GM10248 (cell line): ENCODE measurements at regions not wholly inside any gene's neighbourhood (a gene's known extent, or its start where the extent isn't known, plus 50 kb on each side); places are given as distances from the start of the nearest gene placed in this dataset.

Source experiments
- CTCF ChIA-PET: fragments of 300-600 bp; sonication (Branson Sonifier 250); formaldehyde crosslinking; extraction: SDS; loops from one replicate; lab custom pipeline; 2021; ENCODE audit warnings: antibody characterized with exemption; lab: Yijun Ruan, JAX
- POLR2A ChIA-PET: fragments of 350-650 bp; sonication (Branson Sonifier 250); formaldehyde crosslinking; extraction: SDS; loops from one replicate; lab custom pipeline; 2020; ENCODE audit warnings: antibody characterized with exemption; lab: Yijun Ruan, JAX
- DNase-seq: peaks from one replicate; pipeline ENCODE4 v3.0.0; 2012; ENCODE audit errors: extremely low spot score
- TF ChIP-seq, protein P1 (sequence below): IDR thresholded peaks from 2 replicates; pipeline ENCODE4 v1.5.1; 2012; ENCODE audit warnings: mild to moderate bottlenecking, low read depth; ENCODE audit errors: extremely low read depth, missing control alignments, control extremely low read depth

DNA sequence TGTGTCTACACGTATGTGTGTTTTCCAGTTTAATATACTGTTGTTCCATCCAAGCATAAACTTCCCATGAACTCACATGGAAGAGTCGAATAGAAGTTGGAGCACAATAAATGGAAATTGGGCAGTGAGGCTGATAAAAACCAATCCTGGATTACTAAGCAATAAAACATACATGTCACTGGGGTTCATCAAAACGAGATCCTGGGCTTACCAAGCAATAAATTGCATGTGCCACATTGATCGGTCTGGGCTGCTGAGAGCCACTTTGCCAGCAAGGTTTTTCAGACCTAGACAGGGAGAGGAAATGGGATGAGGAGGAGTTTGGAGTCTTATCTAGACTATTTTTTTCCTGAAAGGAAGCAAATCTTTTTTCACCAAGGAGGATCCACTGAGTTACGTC is 322.3 kb upstream of the C16orf82 start:
- no peak for DNase-seq
- TF ChIP-seq, protein P1, sequence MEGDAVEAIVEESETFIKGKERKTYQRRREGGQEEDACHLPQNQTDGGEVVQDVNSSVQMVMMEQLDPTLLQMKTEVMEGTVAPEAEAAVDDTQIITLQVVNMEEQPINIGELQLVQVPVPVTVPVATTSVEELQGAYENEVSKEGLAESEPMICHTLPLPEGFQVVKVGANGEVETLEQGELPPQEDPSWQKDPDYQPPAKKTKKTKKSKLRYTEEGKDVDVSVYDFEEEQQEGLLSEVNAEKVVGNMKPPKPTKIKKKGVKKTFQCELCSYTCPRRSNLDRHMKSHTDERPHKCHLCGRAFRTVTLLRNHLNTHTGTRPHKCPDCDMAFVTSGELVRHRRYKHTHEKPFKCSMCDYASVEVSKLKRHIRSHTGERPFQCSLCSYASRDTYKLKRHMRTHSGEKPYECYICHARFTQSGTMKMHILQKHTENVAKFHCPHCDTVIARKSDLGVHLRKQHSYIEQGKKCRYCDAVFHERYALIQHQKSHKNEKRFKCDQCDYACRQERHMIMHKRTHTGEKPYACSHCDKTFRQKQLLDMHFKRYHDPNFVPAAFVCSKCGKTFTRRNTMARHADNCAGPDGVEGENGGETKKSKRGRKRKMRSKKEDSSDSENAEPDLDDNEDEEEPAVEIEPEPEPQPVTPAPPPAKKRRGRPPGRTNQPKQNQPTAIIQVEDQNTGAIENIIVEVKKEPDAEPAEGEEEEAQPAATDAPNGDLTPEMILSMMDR = no peak
- ChIA-PET POLR2A (no interaction called here), CTCF (no interaction called here)

DNA sequence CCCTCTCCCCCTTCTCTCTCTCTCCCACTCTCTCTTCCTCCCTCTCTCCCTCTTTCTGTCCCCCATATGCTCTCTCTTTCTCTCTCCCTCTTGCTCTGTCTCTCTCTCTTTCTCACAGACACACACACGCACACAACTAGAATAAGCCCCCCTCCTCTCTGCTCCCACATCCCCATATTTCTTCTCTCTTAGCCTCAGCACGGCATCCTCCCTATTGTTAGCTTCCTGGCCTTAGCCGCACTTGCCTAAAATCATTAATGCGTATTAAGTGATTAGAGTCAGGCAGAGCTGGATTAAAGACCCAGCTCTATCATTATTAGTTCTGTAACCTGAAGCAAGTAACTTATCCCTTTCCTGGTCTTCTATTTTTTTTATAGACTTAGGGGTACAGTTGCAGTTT is 319.0 kb upstream of the C16orf82 start:
- TF ChIP-seq, protein P1 = no peak
- POLR2A ChIA-PET = no interaction called here
- DNase-seq = no peak
- CTCF ChIA-PET = no interaction called here

DNA sequence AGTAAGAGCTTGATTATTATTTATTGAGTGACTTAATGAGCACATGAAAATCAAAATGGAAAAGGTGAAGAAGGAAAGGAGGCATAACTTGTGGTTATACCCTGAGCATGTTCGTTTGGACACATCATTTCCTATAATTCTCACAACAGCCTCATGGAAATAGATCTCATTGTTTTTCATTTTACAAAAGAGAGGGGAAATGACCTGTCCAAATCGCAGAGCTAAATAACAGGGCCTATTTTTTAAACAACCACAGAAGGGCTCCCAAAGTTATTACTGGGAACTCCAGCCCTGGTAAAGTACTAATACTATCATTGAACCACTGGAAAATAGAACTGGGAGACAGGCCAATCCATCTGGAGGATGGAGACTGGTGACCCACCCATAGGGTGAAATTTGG is 317.7 kb upstream of the C16orf82 start:
- no peak for DNase-seq
- TF ChIP-seq, protein P1 = no peak
- CTCF ChIA-PET = no interaction called here
- POLR2A ChIA-PET = no interaction called here

DNA sequence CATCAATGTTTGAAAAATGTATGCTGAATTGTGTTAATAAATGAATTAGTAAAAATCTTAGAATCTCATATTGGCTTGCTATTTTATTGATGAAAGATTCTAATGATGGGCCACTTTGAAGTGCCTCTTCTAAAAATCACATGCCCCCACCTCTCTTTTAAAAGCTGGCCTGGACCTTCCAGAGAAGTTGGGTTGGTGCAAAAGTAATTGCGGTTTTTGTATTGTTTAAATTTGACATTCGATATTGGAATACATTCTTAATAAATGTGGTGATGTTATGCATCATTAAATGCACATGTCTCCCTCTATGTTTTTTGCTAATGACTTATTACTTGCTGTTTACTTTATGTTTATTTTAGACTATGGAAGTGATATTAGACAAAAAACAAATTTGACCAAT is 314.6 kb upstream of the C16orf82 start:
- DNase-seq = no peak
- ChIA-PET POLR2A (no interaction called here), CTCF (interaction anchor here (1.7 kb wide), 1 partner anchor 10 kb away, joined by 4 read pairs; no protein-coding TSS in a partner anchor)
- TF ChIP-seq, protein P1 = no peak

DNA sequence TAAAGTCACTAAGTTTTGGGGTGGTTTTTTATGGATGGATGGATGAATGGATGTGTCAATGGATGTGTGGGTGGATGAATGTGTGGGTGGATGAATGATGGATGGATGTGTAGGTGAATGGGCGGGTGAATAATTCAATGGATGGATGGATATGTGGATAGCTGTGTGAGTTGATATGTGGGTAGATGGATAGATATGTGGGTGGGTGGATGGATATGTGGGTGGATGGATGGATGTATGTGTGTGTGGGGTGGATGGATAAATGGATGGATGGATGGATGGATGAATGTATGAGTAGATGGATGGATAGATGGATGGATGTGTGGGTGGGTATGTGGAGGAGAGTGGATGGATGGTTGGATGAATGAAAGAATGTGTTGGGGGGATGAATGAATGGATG is 310.1 kb upstream of the C16orf82 start:
- no peak for DNase-seq
- ChIA-PET CTCF (interaction anchor here (0.9 kb wide), 1 partner anchor 15 kb away, joined by 3 read pairs; no protein-coding TSS in a partner anchor), POLR2A (no interaction called here)
- TF ChIP-seq, protein P1 = no peak

DNA sequence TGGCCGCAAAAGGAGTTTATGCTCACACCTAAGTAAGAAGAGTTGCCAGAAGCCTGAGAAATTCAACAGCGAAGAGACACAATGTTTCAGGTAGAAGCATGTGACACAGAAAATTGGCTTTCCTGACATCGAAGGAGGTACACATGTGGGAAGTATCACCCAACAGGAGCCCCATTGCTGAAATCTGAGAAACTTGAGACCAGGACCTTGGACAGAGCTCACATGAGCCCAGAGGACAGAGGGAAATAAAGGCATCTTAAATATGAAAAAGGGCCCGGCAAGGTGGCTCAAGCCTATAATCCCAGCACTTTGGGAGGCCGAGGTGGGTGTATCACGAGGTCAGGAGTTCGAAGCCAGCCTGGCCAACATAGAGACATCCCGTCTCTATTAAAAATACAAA is 304.1 kb upstream of the C16orf82 start:
- ChIA-PET CTCF (interaction anchor here (1.2 to 1.3 kb wide), 2 partner anchors 8 to 10 kb away, joined by 4 to 5 read pairs; no protein-coding TSS in a partner anchor), POLR2A (no interaction called here)
- TF ChIP-seq, protein P1 = no peak
- DNase-seq = no peak
